ENCODE measurements at regions not wholly inside any gene's neighbourhood (a gene's known extent, or its start where the extent isn't known, plus 50 kb on each side); places are given as distances from the start of the nearest gene placed in this dataset.

DNA sequence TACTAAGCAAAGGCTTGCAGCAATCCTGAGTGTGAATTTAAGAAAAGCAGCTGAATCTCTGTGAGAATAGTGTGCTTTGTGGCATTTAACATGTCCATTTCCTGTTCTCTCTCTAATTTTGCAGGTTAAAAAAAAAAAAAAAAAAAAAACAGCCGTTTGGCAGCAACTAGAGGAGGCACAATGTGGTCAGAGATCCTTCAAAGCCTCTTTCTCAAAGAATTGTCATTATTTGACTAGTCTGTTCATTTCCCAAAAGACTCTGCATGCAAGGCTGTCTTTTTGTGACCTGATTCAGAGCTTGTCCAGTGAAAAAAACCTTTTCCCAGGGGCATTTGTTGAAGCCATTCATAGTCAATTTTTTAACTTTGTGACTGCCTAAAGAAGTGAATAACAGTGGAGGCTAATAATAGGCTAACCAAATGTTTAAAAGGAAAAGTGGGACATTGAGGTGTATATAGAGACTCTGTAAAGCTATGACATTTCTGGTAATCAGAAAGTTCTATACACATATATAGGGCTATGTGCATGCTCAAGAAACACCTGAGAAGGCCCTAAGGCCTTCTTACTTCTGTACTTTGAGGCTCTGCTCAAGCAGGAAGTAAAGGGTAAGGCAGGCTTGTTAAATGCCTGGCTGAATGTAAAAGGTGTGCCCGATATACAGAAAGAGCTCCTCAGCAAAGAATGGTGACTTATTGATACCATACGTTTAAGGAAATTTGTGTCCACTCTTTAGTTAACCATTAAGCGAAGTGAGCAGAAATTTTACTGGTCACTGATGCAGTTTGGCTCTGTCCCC is 289.6 kb upstream of the RAB6C start:
- Histone ChIP-seq H3K9me3 (ENCODE audit: low read length) (no peaks in the 10 kb centered on the region), H3K4me3 (replicated peaks in 1 of 3; ENCODE audit: insufficient read depth in 1 of 3, low read depth in 2 of 3, low read length in 3 of 3) (no peak overlapping the region), H3K36me3 (replicated peaks in 1 of 2; ENCODE audit: control insufficient read depth in 1 of 2, insufficient read depth in 2 of 2, low read length in 2 of 2) (no peaks in the 10 kb centered on the region), H3K27ac (ENCODE audit: extremely low read length, insufficient read depth, low read length) (no peak overlapping the region), H3K4me2 (ENCODE audit: low read depth, low read length) (no peak overlapping the region), H2AFZ (ENCODE audit: low read length) (no peak overlapping the region), H3K27me3 (ENCODE audit: control insufficient read depth in 1 of 2, insufficient read depth in 2 of 2, low read length in 2 of 2) (no peaks in the 10 kb centered on the region), H3K79me2 (ENCODE audit: insufficient read depth, low read length) (no peaks in the 10 kb centered on the region), H4K20me1 (ENCODE audit: insufficient read depth, low read length) (no peaks in the 10 kb centered on the region), H3K9ac (ENCODE audit: insufficient read depth, low read depth, low read length) (no peak overlapping the region), H3K4me1 (ENCODE audit: insufficient read depth, low read length) (no peaks in the 10 kb centered on the region)
- intact Hi-C loops (cut with micrococcal nuclease; ENCODE audit: unreplicated experiment) (no loop called here), in situ Hi-C loops (cut with HindIII; ENCODE audit: extremely low pct_ligation_motif_present, low pct_unique_long_range_greater_than_20kb) (no loop called here)
- CTCF ChIA-PET (ENCODE audit: low intra/inter-chr PET ratio, low total read pairs), result no interaction called here
- POLR2A ChIA-PET, result no interaction called here
- DNase-seq (ENCODE audit: low spot score), result no peak
- 19% methylated on average over 4 of the region's 4 CpGs for WGBS (ENCODE audit: low lambda C conversion rate)
- ATAC-seq, result no peak
- no TSS peak for BruUV-seq (replicated peaks)
- TF ChIP-seq TEAD2 (CRISPR knock-in tag; IDR thresholded peaks at IDR 0.05) (no peak), NPAS2 (CRISPR knock-in tag; IDR thresholded peaks at IDR 0.05; ENCODE audit: borderline replicate concordance) (no peak), SSRP1 (CRISPR knock-in tag; IDR thresholded peaks at IDR 0.05) (no peak), GZF1 (CRISPR knock-in tag; IDR thresholded peaks at IDR 0.05) (no peak), FIP1L1 (IDR thresholded peaks at IDR 0.05; ENCODE audit: borderline replicate concordance, insufficient read depth, low read depth, low read length) (no peak), ZNF773 (CRISPR knock-in tag; IDR thresholded peaks at IDR 0.05; ENCODE audit: borderline replicate concordance) (no peak), TP53 (CRISPR knock-in tag; conservative IDR thresholded peaks at IDR 0.05) (no peak), ZNF607 (CRISPR knock-in tag; IDR thresholded peaks at IDR 0.05; ENCODE audit: borderline replicate concordance) (no peak), ZNF296 (CRISPR knock-in tag; conservative IDR thresholded peaks at IDR 0.05) (no peak), ZSCAN29 (CRISPR knock-in tag; conservative IDR thresholded peaks at IDR 0.05) (no peak), GPN1 (CRISPR knock-in tag; IDR thresholded peaks at IDR 0.05; ENCODE audit: borderline replicate concordance) (no peak)
- TF ChIP-seq, protein P1, sequence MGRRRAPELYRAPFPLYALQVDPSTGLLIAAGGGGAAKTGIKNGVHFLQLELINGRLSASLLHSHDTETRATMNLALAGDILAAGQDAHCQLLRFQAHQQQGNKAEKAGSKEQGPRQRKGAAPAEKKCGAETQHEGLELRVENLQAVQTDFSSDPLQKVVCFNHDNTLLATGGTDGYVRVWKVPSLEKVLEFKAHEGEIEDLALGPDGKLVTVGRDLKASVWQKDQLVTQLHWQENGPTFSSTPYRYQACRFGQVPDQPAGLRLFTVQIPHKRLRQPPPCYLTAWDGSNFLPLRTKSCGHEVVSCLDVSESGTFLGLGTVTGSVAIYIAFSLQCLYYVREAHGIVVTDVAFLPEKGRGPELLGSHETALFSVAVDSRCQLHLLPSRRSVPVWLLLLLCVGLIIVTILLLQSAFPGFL (CRISPR knock-in tag; IDR thresholded peaks at IDR 0.05), result no peak
- TF ChIP-seq, protein P2, sequence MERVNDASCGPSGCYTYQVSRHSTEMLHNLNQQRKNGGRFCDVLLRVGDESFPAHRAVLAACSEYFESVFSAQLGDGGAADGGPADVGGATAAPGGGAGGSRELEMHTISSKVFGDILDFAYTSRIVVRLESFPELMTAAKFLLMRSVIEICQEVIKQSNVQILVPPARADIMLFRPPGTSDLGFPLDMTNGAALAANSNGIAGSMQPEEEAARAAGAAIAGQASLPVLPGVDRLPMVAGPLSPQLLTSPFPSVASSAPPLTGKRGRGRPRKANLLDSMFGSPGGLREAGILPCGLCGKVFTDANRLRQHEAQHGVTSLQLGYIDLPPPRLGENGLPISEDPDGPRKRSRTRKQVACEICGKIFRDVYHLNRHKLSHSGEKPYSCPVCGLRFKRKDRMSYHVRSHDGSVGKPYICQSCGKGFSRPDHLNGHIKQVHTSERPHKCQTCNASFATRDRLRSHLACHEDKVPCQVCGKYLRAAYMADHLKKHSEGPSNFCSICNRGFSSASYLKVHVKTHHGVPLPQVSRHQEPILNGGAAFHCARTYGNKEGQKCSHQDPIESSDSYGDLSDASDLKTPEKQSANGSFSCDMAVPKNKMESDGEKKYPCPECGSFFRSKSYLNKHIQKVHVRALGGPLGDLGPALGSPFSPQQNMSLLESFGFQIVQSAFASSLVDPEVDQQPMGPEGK (CRISPR knock-in tag; IDR thresholded peaks at IDR 0.05), result no peak
- TF ChIP-seq, protein P3, sequence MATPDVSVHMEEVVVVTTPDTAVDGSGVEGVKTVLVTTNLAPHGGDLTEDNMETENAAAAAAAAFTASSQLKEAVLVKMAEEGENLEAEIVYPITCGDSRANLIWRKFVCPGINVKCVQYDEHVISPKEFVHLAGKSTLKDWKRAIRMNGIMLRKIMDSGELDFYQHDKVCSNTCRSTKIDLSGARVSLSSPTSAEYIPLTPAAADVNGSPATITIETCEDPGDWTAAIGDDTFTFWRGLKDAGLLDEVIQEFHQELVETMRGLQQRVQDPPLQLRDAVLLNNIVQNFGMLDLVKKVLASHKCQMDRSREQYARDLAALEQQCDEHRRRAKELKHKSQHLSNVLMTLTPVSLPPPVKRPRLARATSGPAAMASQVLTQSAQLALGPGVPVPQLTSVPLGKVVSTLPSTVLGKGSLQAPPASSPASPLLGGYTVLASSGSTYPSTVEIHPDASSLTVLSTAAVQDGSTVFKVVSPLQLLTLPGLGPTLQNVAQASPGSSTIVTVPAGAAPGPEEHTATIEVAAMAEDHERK (CRISPR knock-in tag; IDR thresholded peaks at IDR 0.05; ENCODE audit: low read depth), result no peak
- TF ChIP-seq, protein P4, sequence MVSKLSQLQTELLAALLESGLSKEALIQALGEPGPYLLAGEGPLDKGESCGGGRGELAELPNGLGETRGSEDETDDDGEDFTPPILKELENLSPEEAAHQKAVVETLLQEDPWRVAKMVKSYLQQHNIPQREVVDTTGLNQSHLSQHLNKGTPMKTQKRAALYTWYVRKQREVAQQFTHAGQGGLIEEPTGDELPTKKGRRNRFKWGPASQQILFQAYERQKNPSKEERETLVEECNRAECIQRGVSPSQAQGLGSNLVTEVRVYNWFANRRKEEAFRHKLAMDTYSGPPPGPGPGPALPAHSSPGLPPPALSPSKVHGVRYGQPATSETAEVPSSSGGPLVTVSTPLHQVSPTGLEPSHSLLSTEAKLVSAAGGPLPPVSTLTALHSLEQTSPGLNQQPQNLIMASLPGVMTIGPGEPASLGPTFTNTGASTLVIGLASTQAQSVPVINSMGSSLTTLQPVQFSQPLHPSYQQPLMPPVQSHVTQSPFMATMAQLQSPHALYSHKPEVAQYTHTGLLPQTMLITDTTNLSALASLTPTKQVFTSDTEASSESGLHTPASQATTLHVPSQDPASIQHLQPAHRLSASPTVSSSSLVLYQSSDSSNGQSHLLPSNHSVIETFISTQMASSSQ (IDR thresholded peaks at IDR 0.05; ENCODE audit: low read depth), result no peak
- TF ChIP-seq, protein P4 (CRISPR knock-in tag; IDR thresholded peaks at IDR 0.05; ENCODE audit: borderline replicate concordance), result no peak
- no peak for FAIRE-seq
